ENCODE measurements at regions not wholly inside any gene's neighbourhood (a gene's known extent, or its start where the extent isn't known, plus 50 kb on each side); places are given as distances from the start of the nearest gene placed in this dataset.

DNA sequence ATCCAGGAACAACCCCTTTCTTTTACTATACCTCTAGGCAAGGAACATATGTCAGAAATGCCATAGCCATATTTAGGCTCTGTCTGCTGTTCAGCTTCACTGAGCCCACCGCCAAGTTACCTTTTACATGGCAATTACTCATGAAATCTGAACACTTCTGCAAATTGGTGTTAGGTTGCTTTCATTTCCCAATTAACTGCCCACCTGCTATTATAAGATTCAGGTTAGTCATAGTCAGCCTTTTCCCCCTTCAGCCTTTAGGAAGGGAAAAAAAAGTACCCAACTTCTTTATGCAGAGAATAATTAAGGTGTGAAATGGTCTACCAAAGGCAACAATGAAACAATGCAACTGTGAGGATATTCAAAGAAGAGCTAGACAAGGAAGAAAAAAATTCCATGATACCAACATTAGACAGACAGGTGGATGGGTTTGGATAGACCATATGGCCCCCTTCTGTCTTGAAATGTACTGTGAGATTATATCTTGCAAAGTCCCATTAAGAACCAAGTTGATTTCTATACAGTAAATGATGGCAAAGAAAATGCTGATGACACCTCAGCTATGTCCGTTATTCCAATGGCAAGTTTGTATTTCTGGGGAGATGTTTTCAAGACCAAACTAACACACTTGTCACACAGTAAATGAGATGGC, 442.1 kb upstream of the NRP1 start:
- intact Hi-C loops (cut with micrococcal nuclease): no loop called here
- Histone ChIP-seq H3K36me3 (replicated peaks in 1 of 2; ENCODE audit: control insufficient read depth in 1 of 2, insufficient read depth in 2 of 2, low read length in 2 of 2) (no peaks in the 10 kb centered on the region), H4K20me1 (ENCODE audit: insufficient read depth, low read length) (no peaks in the 10 kb centered on the region), H3K27ac (ENCODE audit: low read depth in 1 of 2, low read length in 2 of 2) (no peak overlapping the region), H2AFZ (ENCODE audit: insufficient read depth, low read depth, low read length, poor library complexity, severe bottlenecking) (no peak overlapping the region), H3K79me2 (ENCODE audit: insufficient read depth, low read length) (no peaks in the 10 kb centered on the region), H3K9ac (ENCODE audit: insufficient read depth, low read length, poor library complexity, severe bottlenecking) (no peak overlapping the region), H3K27me3 (ENCODE audit: control insufficient read depth in 2 of 2, insufficient read depth in 2 of 2, low read length in 2 of 2) (no peaks in the 10 kb centered on the region), H3K4me3 (replicated peaks in 1 of 3; ENCODE audit: low read depth in 2 of 3, low read length in 3 of 3) (no peak overlapping the region), H3K9me3 (replicated peaks in 1 of 2; ENCODE audit: control insufficient read depth in 1 of 2, insufficient read depth in 1 of 2, low read length in 2 of 2) (no peaks in the 10 kb centered on the region), H3K4me2 (replicated peaks; ENCODE audit: extremely low read depth, low read length, poor library complexity, severe bottlenecking) (no peak overlapping the region), H3K4me1 (ENCODE audit: control insufficient read depth in 1 of 2, insufficient read depth in 2 of 2, low read length in 2 of 2) (peaks cover 18 to 20% of the 10 kb centered on the region in 2 donors)
- WGBS (ENCODE audit: insufficient coverage): no CpG with 5 or more reads among the region's 2 CpGs
- Mint-ChIP-seq H3K4me1 (peaks cover 19% of the 10 kb centered on the region), H3K27me3 (ENCODE audit: low read depth in 3 of 3) (peaks cover 0 to 2% (median 2%) of the 10 kb centered on the region in 3 donors), H3K36me3 (no peaks in the 10 kb centered on the region), H3K27ac (no peak overlapping the region), H3K4me3 (no peak overlapping the region), H3K9me3 (peaks cover 0 to 5% (median 3%) of the 10 kb centered on the region in 7 donors)
- TF ChIP-seq, protein P1, sequence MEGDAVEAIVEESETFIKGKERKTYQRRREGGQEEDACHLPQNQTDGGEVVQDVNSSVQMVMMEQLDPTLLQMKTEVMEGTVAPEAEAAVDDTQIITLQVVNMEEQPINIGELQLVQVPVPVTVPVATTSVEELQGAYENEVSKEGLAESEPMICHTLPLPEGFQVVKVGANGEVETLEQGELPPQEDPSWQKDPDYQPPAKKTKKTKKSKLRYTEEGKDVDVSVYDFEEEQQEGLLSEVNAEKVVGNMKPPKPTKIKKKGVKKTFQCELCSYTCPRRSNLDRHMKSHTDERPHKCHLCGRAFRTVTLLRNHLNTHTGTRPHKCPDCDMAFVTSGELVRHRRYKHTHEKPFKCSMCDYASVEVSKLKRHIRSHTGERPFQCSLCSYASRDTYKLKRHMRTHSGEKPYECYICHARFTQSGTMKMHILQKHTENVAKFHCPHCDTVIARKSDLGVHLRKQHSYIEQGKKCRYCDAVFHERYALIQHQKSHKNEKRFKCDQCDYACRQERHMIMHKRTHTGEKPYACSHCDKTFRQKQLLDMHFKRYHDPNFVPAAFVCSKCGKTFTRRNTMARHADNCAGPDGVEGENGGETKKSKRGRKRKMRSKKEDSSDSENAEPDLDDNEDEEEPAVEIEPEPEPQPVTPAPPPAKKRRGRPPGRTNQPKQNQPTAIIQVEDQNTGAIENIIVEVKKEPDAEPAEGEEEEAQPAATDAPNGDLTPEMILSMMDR (IDR thresholded peaks at IDR 0.05): no peak
- DNase-seq: no peak

DNA sequence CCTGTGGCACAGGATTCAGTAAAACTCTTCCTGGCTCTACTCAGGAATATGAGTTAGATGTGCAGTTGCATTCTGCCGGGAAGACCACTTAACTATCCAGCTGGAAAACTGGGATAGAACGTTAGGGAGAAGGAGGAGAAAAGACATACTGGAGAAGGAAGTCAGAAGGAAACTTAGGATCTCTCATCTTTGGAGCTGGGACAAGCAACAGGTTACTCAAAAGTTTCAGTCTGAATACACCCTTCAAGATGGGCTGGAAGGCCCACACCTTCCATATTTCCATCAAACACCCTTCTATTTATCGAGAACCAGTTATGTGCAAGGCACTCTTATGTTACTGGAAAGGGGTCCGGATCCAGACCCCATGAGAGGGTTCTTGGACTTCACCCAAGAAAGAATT, 440.4 kb upstream of the NRP1 start:
- H3K36me3 Mint-ChIP-seq: no peaks in the 10 kb centered on the region
- no peaks in the 10 kb centered on the region for H3K27me3 ChIP-seq (ENCODE audit: control insufficient read depth in 2 of 2, insufficient read depth in 2 of 2, low read length in 2 of 2)
- H3K27ac Mint-ChIP-seq: no peak overlapping the region
- no peak for DNase-seq
- H2AFZ ChIP-seq (ENCODE audit: insufficient read depth, low read depth, low read length, poor library complexity, severe bottlenecking): no peak overlapping the region
- H3K4me3 ChIP-seq (replicated peaks in 1 of 3; ENCODE audit: low read depth in 2 of 3, low read length in 3 of 3): no peak overlapping the region
- TF ChIP-seq, protein P1 (IDR thresholded peaks at IDR 0.05): no peak
- H3K4me1 Mint-ChIP-seq: peaks cover 19% of the 10 kb centered on the region
- WGBS (ENCODE audit: insufficient coverage): 77% methylated on average over 2 of the region's 4 CpGs
- no peaks in the 10 kb centered on the region for H3K9me3 ChIP-seq (replicated peaks in 1 of 2; ENCODE audit: control insufficient read depth in 1 of 2, insufficient read depth in 1 of 2, low read length in 2 of 2)
- no peak overlapping the region for H3K27ac ChIP-seq (ENCODE audit: low read depth in 1 of 2, low read length in 2 of 2)
- no peaks in the 10 kb centered on the region for H4K20me1 ChIP-seq (ENCODE audit: insufficient read depth, low read length)
- peaks cover 18 to 20% of the 10 kb centered on the region in 2 donors for H3K4me1 ChIP-seq (ENCODE audit: control insufficient read depth in 1 of 2, insufficient read depth in 2 of 2, low read length in 2 of 2)
- H3K4me3 Mint-ChIP-seq: no peak overlapping the region
- peaks cover 0 to 2% (median 2%) of the 10 kb centered on the region in 3 donors for H3K27me3 Mint-ChIP-seq (ENCODE audit: low read depth in 3 of 3)
- intact Hi-C loops (cut with micrococcal nuclease): no loop called here
- H3K9ac ChIP-seq (ENCODE audit: insufficient read depth, low read length, poor library complexity, severe bottlenecking): no peak overlapping the region
- no peaks in the 10 kb centered on the region for H3K79me2 ChIP-seq (ENCODE audit: insufficient read depth, low read length)
- no peak overlapping the region for H3K4me2 ChIP-seq (replicated peaks; ENCODE audit: extremely low read depth, low read length, poor library complexity, severe bottlenecking)
- H3K36me3 ChIP-seq (replicated peaks in 1 of 2; ENCODE audit: control insufficient read depth in 1 of 2, insufficient read depth in 2 of 2, low read length in 2 of 2): no peaks in the 10 kb centered on the region
- peaks cover 0 to 5% (median 3%) of the 10 kb centered on the region in 7 donors for H3K9me3 Mint-ChIP-seq

Data from CD14-positive monocyte (primary cell).